Esophagus muscularis mucosa (tissue), 4 donors: ENCODE measurements at regions not wholly inside any gene's neighbourhood (a gene's known extent, or its start where the extent isn't known, plus 50 kb on each side); places are given as distances from the start of the nearest gene placed in this dataset.
"Not testable (repeated sequence)": the region's sequence is repeated elsewhere in the genome, so short reads cannot be mapped to it uniquely, and the experiment has no call there.

Source experiments
- DNase-seq: peaks from one replicate; pipeline ENCODE4 v3.0.0-alpha.2; 2017; ENCODE audit errors: extremely low spot score
- H3K27ac ChIP-seq, 4 donors: fragments of 200-600 bp; sonication (generic); replicated peaks in 1 of 4; 1 replicate in 3 of 4; 2 replicates in 1 of 4; pipeline ENCODE4 v1.5.1; 2016 to 2019; ENCODE audit warnings: mild to moderate bottlenecking in 1 of 4
- H3K27me3 ChIP-seq, 4 donors: fragments of 200-600 bp; sonication (generic); one replicate each; pipeline versions ENCODE4 v1.5.1 to v1.6.0; 2016 to 2019
- H3K36me3 ChIP-seq, 4 donors: fragments of 200-600 bp; sonication (generic); one replicate each; pipeline ENCODE4 v1.5.1; 2016 to 2019
- H3K4me1 ChIP-seq, 4 donors: fragments of 200-600 bp; sonication (generic); one replicate each; pipeline ENCODE4 v1.5.1; 2016 to 2019
- H3K4me3 ChIP-seq, 4 donors: fragments of 200-600 bp; sonication (generic); 1 replicate in 2 of 4; 2 replicates in 2 of 4; pipeline ENCODE4 v1.5.1; 2016 to 2019; ENCODE audit warnings: mild to moderate bottlenecking in 4 of 4, moderate library complexity in 1 of 4
- H3K9me3 ChIP-seq, 4 donors: fragments of 200-600 bp; sonication (generic); 1 replicate in 3 of 4; 2 replicates in 1 of 4; pipeline ENCODE4 v1.5.1; 2016 to 2019
- EP300 ChIP-seq: sonication (generic); formaldehyde crosslinking; IDR thresholded peaks from one replicate; pipeline ENCODE4 v1.6.1; 2017; ENCODE audit warnings: antibody characterized with exemption
- POLR2A ChIP-seq: fragments of 450-650 bp; IDR thresholded peaks from one replicate; pipeline ENCODE4 v1.6.1; 2017; ENCODE audit warnings: antibody characterized with exemption, moderate library complexity, mild to moderate bottlenecking, low read depth
- POLR2AphosphoS5 ChIP-seq, 2 donors: sonication (generic); formaldehyde crosslinking; IDR thresholded peaks; one replicate each; pipeline ENCODE4 v1.6.1; 2017; ENCODE audit warnings: antibody characterized with exemption in 2 of 2
- WGBS: methylation state at CpG from one replicate; pipeline ENCODE4 v1.1.5; 2018; 5-methylcytosine and 5-hydroxymethylcytosine counted together
- intact Hi-C: fragments of 100-400 bp; cut with DNase I; formaldehyde crosslinking; loops from one replicate; pipeline ENCODE4 v1.15.1; 2023
- TF ChIP-seq, protein P1 (sequence below), 3 experiments: fragments of 200-600 bp in 2 of 3; fragments of 450-650 bp in 1 of 3; sonication (generic) in 2 of 3; IDR thresholded peaks; one replicate each; pipeline ENCODE4 v1.5.1; 2017 to 2019; ENCODE audit warnings: antibody characterized with exemption in 3 of 3, mild to moderate bottlenecking in 2 of 3, moderate library complexity in 1 of 3

DNA sequence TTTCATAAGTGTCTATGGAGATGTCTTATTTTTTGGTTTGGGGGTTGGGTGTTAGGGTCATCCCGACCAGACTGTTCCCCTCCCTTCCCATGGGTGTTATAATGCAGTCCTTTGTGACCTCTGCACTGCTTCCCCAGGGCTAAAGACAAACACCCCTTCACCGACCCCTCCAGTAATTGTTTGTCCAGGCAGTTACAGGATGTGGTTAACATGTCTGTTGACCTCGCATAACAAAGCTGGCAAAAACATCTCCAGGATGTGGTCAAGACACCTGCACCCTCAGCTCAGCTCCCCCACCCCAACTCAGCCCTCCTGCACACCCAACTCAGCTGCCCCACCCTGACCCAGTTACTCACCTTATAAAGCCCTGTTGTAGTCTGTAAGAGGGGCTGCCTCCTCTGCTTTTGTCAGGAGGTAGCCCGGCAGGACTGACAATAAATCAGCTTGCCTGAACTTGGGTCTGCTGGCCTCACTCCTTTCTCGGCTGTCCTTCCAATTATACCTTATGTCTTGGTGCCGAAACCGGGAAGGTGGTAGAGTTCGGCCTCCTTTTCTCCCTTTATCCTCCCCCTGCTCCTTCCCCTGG lies 102.2 kb downstream of the ZNF92 start:
- Histone ChIP-seq H3K27me3 (peaks cover 0 to 10% (median 0%) of the 10 kb centered on the region in 4 donors), H3K27ac (no peak overlapping the region), H3K36me3 (no peaks in the 10 kb centered on the region), H3K4me3 (no peak overlapping the region), H3K4me1 (no peaks in the 10 kb centered on the region), H3K9me3 (peaks cover 0 to 7% (median 2%) of the 10 kb centered on the region in 4 donors)
- TF ChIP-seq POLR2AphosphoS5 (IDR thresholded peaks at IDR 0.05) (no peak), EP300 (no peak), POLR2A (no peak)
- TF ChIP-seq, protein P1, sequence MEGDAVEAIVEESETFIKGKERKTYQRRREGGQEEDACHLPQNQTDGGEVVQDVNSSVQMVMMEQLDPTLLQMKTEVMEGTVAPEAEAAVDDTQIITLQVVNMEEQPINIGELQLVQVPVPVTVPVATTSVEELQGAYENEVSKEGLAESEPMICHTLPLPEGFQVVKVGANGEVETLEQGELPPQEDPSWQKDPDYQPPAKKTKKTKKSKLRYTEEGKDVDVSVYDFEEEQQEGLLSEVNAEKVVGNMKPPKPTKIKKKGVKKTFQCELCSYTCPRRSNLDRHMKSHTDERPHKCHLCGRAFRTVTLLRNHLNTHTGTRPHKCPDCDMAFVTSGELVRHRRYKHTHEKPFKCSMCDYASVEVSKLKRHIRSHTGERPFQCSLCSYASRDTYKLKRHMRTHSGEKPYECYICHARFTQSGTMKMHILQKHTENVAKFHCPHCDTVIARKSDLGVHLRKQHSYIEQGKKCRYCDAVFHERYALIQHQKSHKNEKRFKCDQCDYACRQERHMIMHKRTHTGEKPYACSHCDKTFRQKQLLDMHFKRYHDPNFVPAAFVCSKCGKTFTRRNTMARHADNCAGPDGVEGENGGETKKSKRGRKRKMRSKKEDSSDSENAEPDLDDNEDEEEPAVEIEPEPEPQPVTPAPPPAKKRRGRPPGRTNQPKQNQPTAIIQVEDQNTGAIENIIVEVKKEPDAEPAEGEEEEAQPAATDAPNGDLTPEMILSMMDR (IDR thresholded peaks at IDR 0.05): no peak
- intact Hi-C loops: no loop called here
- no peak for DNase-seq
- WGBS: 64% methylated on average over 8 of the region's 8 CpGs

DNA sequence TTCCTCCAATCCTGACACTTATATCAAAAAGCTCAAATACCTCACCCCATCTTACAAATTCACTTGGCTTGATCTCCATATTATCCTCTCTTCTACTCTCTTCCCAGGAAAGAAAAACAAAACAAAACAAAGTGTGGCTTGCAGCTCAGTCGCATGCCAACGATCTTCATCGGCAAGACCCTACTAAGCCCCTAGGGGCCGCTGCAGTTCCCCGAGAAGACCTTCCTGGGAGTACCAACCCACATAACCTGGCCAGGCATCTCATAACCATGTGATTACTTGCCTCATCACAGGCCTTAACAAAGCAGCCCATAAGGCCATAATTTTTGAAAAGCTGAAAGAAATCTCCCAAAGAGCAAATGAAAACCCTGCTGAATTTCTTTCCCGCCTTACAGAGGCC lies 103.7 kb downstream of the ZNF92 start:
- intact Hi-C loops: no loop called here
- Histone ChIP-seq H3K4me1 (no peaks in the 10 kb centered on the region), H3K9me3 (peaks cover 0 to 7% (median 2%) of the 10 kb centered on the region in 4 donors), H3K4me3 (no peak overlapping the region), H3K36me3 (no peaks in the 10 kb centered on the region), H3K27me3 (peaks cover 0 to 10% (median 0%) of the 10 kb centered on the region in 4 donors), H3K27ac (no peak overlapping the region)
- no peak for DNase-seq
- WGBS: 52% methylated on average over 6 of the region's 6 CpGs
- TF ChIP-seq POLR2A: no peak
- TF ChIP-seq, protein P1 (IDR thresholded peaks at IDR 0.05): peak in 1 of 3 experiments; percentile 6

DNA sequence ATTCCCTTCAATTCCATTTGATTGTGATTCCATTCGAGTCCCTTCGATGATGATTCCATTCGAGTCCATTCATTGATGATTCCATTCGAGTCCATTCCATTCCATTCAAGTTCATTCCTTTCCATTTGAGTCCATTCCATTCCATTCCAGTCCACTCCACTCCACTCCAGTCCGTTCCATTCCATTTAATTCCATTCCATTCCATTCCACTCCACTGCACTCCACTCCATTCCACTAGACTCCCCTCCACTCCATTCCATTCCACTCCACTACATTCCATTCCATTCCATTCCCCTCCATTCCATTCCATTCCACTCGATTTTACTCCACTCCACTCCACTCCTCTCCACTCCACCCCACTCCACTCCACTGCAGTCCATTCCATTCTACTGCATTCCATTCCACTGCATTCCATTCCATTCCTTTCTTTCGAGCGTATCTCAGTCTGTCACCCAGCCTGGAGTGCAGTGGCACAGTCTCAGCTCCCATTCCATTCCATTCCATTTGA lies 115.7 kb downstream of the ZNF92 start:
- H3K4me1 ChIP-seq: no peaks in the 10 kb centered on the region
- no peak for TF ChIP-seq POLR2A
- TF ChIP-seq POLR2AphosphoS5 (IDR thresholded peaks at IDR 0.05): no peak
- TF ChIP-seq, protein P1 (IDR thresholded peaks at IDR 0.05): no peak
- TF ChIP-seq EP300: no peak
- peaks cover 0 to 33% (median 18%) of the 10 kb centered on the region in 4 donors for H3K9me3 ChIP-seq
- no peaks in the 10 kb centered on the region for H3K27me3 ChIP-seq
- no peak for DNase-seq
- H3K4me3 ChIP-seq: no peak overlapping the region
- H3K27ac ChIP-seq: no peak overlapping the region
- intact Hi-C loops: no loop called here
- 88% methylated on average over 8 of the region's 8 CpGs for WGBS
- H3K36me3 ChIP-seq: no peaks in the 10 kb centered on the region

DNA sequence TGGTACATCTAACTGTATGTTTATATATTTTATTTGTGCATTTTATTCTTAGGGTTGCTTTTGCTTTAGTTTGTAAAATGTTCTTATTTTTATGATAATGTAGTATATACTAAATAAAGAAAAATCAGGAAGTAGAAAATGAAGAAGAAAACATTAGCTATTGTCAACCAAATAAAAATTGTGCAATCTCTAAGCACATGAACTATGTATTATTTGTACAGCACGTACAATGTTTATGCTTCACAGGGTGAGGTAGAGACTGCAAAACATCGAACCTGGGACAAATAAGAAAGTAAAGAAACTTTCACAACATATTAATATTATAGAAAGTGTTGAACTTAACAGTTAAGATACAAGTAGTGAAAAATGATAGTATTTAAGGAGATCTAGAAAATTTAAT lies 123.0 kb downstream of the ZNF92 start:
- intact Hi-C loops, H3K9me3 ChIP-seq, H3K36me3 ChIP-seq, H3K27ac ChIP-seq, H3K4me1 ChIP-seq, H3K4me3 ChIP-seq, H3K27me3 ChIP-seq, DNase-seq: not testable (repeated sequence)
- WGBS: 83% methylated on average over 2 of the region's 2 CpGs

DNA sequence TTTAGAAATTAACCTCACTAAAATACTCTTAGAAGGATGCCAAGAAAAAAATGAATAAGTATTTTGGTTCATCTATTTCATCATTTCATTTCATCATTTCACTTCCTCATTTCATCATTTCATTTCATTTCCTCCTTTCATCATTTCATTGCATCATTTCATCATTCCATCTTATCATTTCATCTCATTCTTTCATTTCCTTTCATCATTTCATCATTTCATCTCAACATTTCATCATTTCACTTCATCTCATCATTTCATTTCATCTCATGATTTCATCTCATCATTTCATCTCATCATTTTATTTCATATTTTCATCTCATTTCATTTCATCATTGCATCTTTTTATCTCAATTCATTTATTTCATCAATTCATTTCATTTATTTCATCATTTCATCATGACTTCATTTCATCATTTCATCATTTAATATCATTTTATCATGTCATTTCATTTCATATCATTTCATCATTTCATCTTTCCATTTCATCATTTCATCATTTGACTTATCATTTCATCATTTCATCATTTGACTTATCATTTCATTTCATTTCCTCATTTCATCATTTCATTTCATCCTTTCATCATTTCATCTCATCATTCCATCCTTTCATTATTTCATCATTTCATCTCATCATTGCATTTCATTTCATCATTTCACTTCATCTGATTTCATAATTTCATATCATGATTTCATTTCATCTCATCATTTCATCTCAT lies 129.9 kb downstream of the ZNF92 start:
- H3K4me3 ChIP-seq: no peak overlapping the region
- intact Hi-C loops: no loop called here
- H3K27me3 ChIP-seq: peaks cover 0 to 3% (median 0%) of the 10 kb centered on the region in 4 donors
- no peak for DNase-seq
- H3K9me3 ChIP-seq: no peaks in the 10 kb centered on the region
- no peak for TF ChIP-seq POLR2AphosphoS5 (IDR thresholded peaks at IDR 0.05)
- no peak for TF ChIP-seq POLR2A
- TF ChIP-seq, protein P1 (IDR thresholded peaks at IDR 0.05): no peak
- no peaks in the 10 kb centered on the region for H3K36me3 ChIP-seq
- no peak overlapping the region for H3K27ac ChIP-seq
- peaks cover 0 to 1% (median 0%) of the 10 kb centered on the region in 4 donors for H3K4me1 ChIP-seq

DNA sequence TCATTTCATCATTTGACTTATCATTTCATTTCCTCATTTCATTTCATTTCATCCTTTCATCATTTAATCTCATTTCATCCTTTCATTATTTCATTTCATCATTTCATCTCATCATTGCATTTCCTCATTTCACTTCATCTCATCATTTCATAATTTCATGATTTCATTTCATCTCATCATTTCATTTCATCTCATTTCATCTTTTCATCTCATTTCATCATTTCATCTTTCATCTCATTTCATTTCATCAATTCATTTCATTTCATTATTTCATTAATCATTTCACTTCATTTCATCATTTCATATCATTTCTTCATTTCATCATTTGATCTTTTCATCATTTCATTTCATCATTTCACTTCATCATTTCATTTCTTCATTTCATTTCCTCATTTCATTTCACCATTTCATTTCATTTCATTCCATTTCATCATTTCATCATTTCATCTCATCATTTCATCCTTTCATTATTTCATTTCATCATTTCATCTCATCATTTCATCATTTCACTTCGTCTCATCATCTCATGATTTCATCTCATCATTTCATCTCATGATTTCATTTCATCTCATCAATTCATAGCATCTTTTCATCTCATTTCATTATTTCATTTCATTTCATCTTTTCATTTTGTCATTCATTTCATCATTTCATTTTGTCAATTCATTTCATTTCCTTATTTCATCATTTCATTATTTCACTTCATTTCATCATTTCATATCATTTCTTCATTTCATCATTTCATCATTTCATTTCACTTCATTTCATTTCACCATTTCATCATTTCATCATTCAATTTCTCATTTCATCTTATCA lies 131.1 kb downstream of the ZNF92 start:
- H3K27ac ChIP-seq, H3K4me3 ChIP-seq, H3K36me3 ChIP-seq, DNase-seq, H3K9me3 ChIP-seq, intact Hi-C loops: not testable (repeated sequence)
- peaks cover 0 to 14% (median 6%) of the 10 kb centered on the region in 4 donors for H3K27me3 ChIP-seq
- peaks cover 4 to 12% (median 7%) of the 10 kb centered on the region in 4 donors for H3K4me1 ChIP-seq
- 71% methylated on average over 1 of the region's 1 CpG for WGBS

DNA sequence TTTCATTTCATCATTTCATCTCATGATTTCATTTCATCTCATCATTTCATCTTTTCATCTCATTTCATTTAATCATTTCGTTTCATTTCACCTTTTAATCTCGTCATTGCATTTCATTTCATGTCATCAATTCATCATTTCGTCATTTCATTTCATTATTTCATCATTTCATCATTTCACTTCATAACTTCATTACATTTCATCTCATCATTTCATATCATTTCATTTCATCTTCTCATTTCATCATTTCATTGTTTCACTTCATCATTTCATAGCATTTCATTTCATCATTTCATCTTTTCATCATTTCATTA lies 131.6 kb downstream of the ZNF92 start:
- peaks cover 10 to 18% (median 12%) of the 10 kb centered on the region in 4 donors for H3K4me1 ChIP-seq
- H3K27me3 ChIP-seq: peaks cover 0 to 19% (median 8%) of the 10 kb centered on the region in 4 donors
- DNase-seq, intact Hi-C loops, H3K4me3 ChIP-seq, H3K9me3 ChIP-seq, H3K36me3 ChIP-seq, H3K27ac ChIP-seq: not testable (repeated sequence)
- WGBS: 82% methylated on average over 3 of the region's 3 CpGs
